WI38 (cell line): ENCODE measurements at regions not wholly inside any gene's neighbourhood (a gene's known extent, or its start where the extent isn't known, plus 50 kb on each side); places are given as distances from the start of the nearest gene placed in this dataset.

ENCODE experiments used
- H3K4me3 ChIP-seq: 2 replicates; pipeline ENCODE4 v1.5.1; 2011; ENCODE audit warnings: low read depth, mild to moderate bottlenecking, control low read depth, low read length
- CTCF ChIP-seq: IDR thresholded peaks from 2 replicates; pipeline ENCODE4 v1.5.1; 2012; ENCODE audit warnings: low read depth, mild to moderate bottlenecking, control low read depth, low read length

- TF ChIP-seq CTCF = no peak
- no peak overlapping the region for H3K4me3 ChIP-seq
Measured at GRCh38 chr3:81242871-81243270, 518.6 kb downstream of the GBE1 start.

- no peak for TF ChIP-seq CTCF
- no peak overlapping the region for H3K4me3 ChIP-seq
Measured at GRCh38 chr3:81237181-81237580, 524.3 kb downstream of the GBE1 start.

GRCh38 chr3:81218023-81218422 is 543.4 kb downstream of the GBE1 start:
- H3K4me3 ChIP-seq = no peak overlapping the region
- TF ChIP-seq CTCF = no peak

- TF ChIP-seq CTCF = no peak
Measured at GRCh38 chr3:81217101-81217500, 544.3 kb downstream of the GBE1 start.

GRCh38 chr3:81216192-81216591 is 545.3 kb downstream of the GBE1 start:
- no peak overlapping the region for H3K4me3 ChIP-seq
- TF ChIP-seq CTCF = no peak

More at GRCh38 chr3:81217101-81217500, 544.3 kb downstream of the GBE1 start:
- H3K4me3 ChIP-seq = no peak overlapping the region

GRCh38 chr3:81214631-81215030 is 546.8 kb downstream of the GBE1 start:
- no peak for TF ChIP-seq CTCF
- no peak overlapping the region for H3K4me3 ChIP-seq

GRCh38 chr3:81199587-81199986 is 561.9 kb downstream of the GBE1 start:
- no peak for TF ChIP-seq CTCF
- no peak overlapping the region for H3K4me3 ChIP-seq
